ENCODE measurements at regions not wholly inside any gene's neighbourhood (a gene's known extent, or its start where the extent isn't known, plus 50 kb on each side); places are given as distances from the start of the nearest gene placed in this dataset.

- Histone ChIP-seq H3K9me3 (ENCODE audit: low read length) (no peaks in the 10 kb centered on the region), H3K79me2 (ENCODE audit: low read length) (no peaks in the 10 kb centered on the region), H2AFZ (ENCODE audit: low read length) (no peak overlapping the region), H3K9ac (ENCODE audit: low read length) (no peak overlapping the region), H3K4me1 (ENCODE audit: low read length) (no peaks in the 10 kb centered on the region), H3K27ac (ENCODE audit: low read length) (no peak overlapping the region), H3K4me3 (ENCODE audit: low read length) (no peak overlapping the region), H4K20me1 (ENCODE audit: insufficient read depth, low read depth, low read length) (no peaks in the 10 kb centered on the region), H3K9me2 (replicated peaks; ENCODE audit: insufficient read depth, low read length) (no peaks in the 10 kb centered on the region), H3K4me2 (ENCODE audit: low read depth, low read length, poor library complexity, severe bottlenecking) (no peak overlapping the region), H3K27me3 (ENCODE audit: low read length) (no peaks in the 10 kb centered on the region), H3K36me3 (ENCODE audit: insufficient read depth, low read length) (no peaks in the 10 kb centered on the region)
- no peak for DNase-seq
Observed at GRCh38 chr22:48682504-48682903, 1145.2 kb downstream of the BRD1 start.

- H3K4me2 ChIP-seq (ENCODE audit: low read depth, low read length, poor library complexity, severe bottlenecking) = no peak overlapping the region
- no peaks in the 10 kb centered on the region for H3K36me3 ChIP-seq (ENCODE audit: insufficient read depth, low read length)
- H3K4me3 ChIP-seq (ENCODE audit: low read length) = no peak overlapping the region
- no peaks in the 10 kb centered on the region for H3K27me3 ChIP-seq (ENCODE audit: low read length)
- no peaks in the 10 kb centered on the region for H4K20me1 ChIP-seq (ENCODE audit: insufficient read depth, low read depth, low read length)
- no peak overlapping the region for H3K9ac ChIP-seq (ENCODE audit: low read length)
- DNase-seq = no peak
- no peaks in the 10 kb centered on the region for H3K9me2 ChIP-seq (replicated peaks; ENCODE audit: insufficient read depth, low read length)
- no peaks in the 10 kb centered on the region for H3K79me2 ChIP-seq (ENCODE audit: low read length)
- no peak overlapping the region for H3K27ac ChIP-seq (ENCODE audit: low read length)
- no peaks in the 10 kb centered on the region for H3K4me1 ChIP-seq (ENCODE audit: low read length)
- H3K9me3 ChIP-seq (ENCODE audit: low read length) = no peaks in the 10 kb centered on the region
- no peak overlapping the region for H2AFZ ChIP-seq (ENCODE audit: low read length)
Observed at GRCh38 chr22:48680601-48681000, 1147.1 kb downstream of the BRD1 start.

- no peaks in the 10 kb centered on the region for H4K20me1 ChIP-seq (ENCODE audit: insufficient read depth, low read depth, low read length)
- no peak overlapping the region for H3K27ac ChIP-seq (ENCODE audit: low read length)
- H3K4me1 ChIP-seq (ENCODE audit: low read length) = no peaks in the 10 kb centered on the region
- no peak overlapping the region for H2AFZ ChIP-seq (ENCODE audit: low read length)
- H3K4me3 ChIP-seq (ENCODE audit: low read length) = no peak overlapping the region
- no peak overlapping the region for H3K9ac ChIP-seq (ENCODE audit: low read length)
- no peaks in the 10 kb centered on the region for H3K79me2 ChIP-seq (ENCODE audit: low read length)
- H3K36me3 ChIP-seq (ENCODE audit: insufficient read depth, low read length) = no peaks in the 10 kb centered on the region
- no peak for DNase-seq
- no peaks in the 10 kb centered on the region for H3K27me3 ChIP-seq (ENCODE audit: low read length)
- H3K9me2 ChIP-seq (replicated peaks; ENCODE audit: insufficient read depth, low read length) = no peaks in the 10 kb centered on the region
- H3K4me2 ChIP-seq (ENCODE audit: low read depth, low read length, poor library complexity, severe bottlenecking) = no peak overlapping the region
- no peaks in the 10 kb centered on the region for H3K9me3 ChIP-seq (ENCODE audit: low read length)
Observed at GRCh38 chr22:48679656-48680555, 1147.8 kb downstream of the BRD1 start.

- H3K9me3 ChIP-seq (ENCODE audit: low read length) = no peaks in the 10 kb centered on the region
- H3K36me3 ChIP-seq (ENCODE audit: insufficient read depth, low read length) = no peaks in the 10 kb centered on the region
- no peak overlapping the region for H3K27ac ChIP-seq (ENCODE audit: low read length)
- no peaks in the 10 kb centered on the region for H3K27me3 ChIP-seq (ENCODE audit: low read length)
- H4K20me1 ChIP-seq (ENCODE audit: insufficient read depth, low read depth, low read length) = no peaks in the 10 kb centered on the region
- no peak overlapping the region for H3K4me3 ChIP-seq (ENCODE audit: low read length)
- H3K9ac ChIP-seq (ENCODE audit: low read length) = no peak overlapping the region
- no peaks in the 10 kb centered on the region for H3K4me1 ChIP-seq (ENCODE audit: low read length)
- H3K9me2 ChIP-seq (replicated peaks; ENCODE audit: insufficient read depth, low read length) = no peaks in the 10 kb centered on the region
- DNase-seq = no peak
- H3K4me2 ChIP-seq (ENCODE audit: low read depth, low read length, poor library complexity, severe bottlenecking) = no peak overlapping the region
- H2AFZ ChIP-seq (ENCODE audit: low read length) = no peak overlapping the region
- H3K79me2 ChIP-seq (ENCODE audit: low read length) = no peaks in the 10 kb centered on the region
Observed at GRCh38 chr22:48678171-48679135, 1149.2 kb downstream of the BRD1 start.

GRCh38 chr22:48677621-48678020 is 1150.1 kb downstream of the BRD1 start:
- no peaks in the 10 kb centered on the region for H3K79me2 ChIP-seq (ENCODE audit: low read length)
- no peaks in the 10 kb centered on the region for H3K4me1 ChIP-seq (ENCODE audit: low read length)
- no peak overlapping the region for H2AFZ ChIP-seq (ENCODE audit: low read length)
- H3K9me2 ChIP-seq (replicated peaks; ENCODE audit: insufficient read depth, low read length) = no peaks in the 10 kb centered on the region
- no peak overlapping the region for H3K27ac ChIP-seq (ENCODE audit: low read length)
- no peaks in the 10 kb centered on the region for H3K27me3 ChIP-seq (ENCODE audit: low read length)
- H4K20me1 ChIP-seq (ENCODE audit: insufficient read depth, low read depth, low read length) = no peaks in the 10 kb centered on the region
- H3K9me3 ChIP-seq (ENCODE audit: low read length) = no peaks in the 10 kb centered on the region
- no peak for DNase-seq
- H3K4me3 ChIP-seq (ENCODE audit: low read length) = no peak overlapping the region
- no peaks in the 10 kb centered on the region for H3K36me3 ChIP-seq (ENCODE audit: insufficient read depth, low read length)
- H3K4me2 ChIP-seq (ENCODE audit: low read depth, low read length, poor library complexity, severe bottlenecking) = no peak overlapping the region
- H3K9ac ChIP-seq (ENCODE audit: low read length) = no peak overlapping the region

GRCh38 chr22:48677168-48677520 is 1150.5 kb downstream of the BRD1 start:
- Histone ChIP-seq H3K79me2 (ENCODE audit: low read length) (no peaks in the 10 kb centered on the region), H3K4me2 (ENCODE audit: low read depth, low read length, poor library complexity, severe bottlenecking) (no peak overlapping the region), H2AFZ (ENCODE audit: low read length) (no peak overlapping the region), H3K9ac (ENCODE audit: low read length) (no peak overlapping the region), H3K4me3 (ENCODE audit: low read length) (no peak overlapping the region), H3K9me3 (ENCODE audit: low read length) (no peaks in the 10 kb centered on the region), H3K36me3 (ENCODE audit: insufficient read depth, low read length) (no peaks in the 10 kb centered on the region), H3K27me3 (ENCODE audit: low read length) (no peaks in the 10 kb centered on the region), H3K4me1 (ENCODE audit: low read length) (no peaks in the 10 kb centered on the region), H3K9me2 (replicated peaks; ENCODE audit: insufficient read depth, low read length) (no peaks in the 10 kb centered on the region), H4K20me1 (ENCODE audit: insufficient read depth, low read depth, low read length) (no peaks in the 10 kb centered on the region), H3K27ac (ENCODE audit: low read length) (no peak overlapping the region)
- DNase-seq = no peak

- Histone ChIP-seq H3K4me3 (ENCODE audit: low read length) (no peak overlapping the region), H3K4me2 (ENCODE audit: low read depth, low read length, poor library complexity, severe bottlenecking) (no peak overlapping the region), H3K36me3 (ENCODE audit: insufficient read depth, low read length) (no peaks in the 10 kb centered on the region), H3K27me3 (ENCODE audit: low read length) (no peaks in the 10 kb centered on the region), H3K79me2 (ENCODE audit: low read length) (no peaks in the 10 kb centered on the region), H3K9ac (ENCODE audit: low read length) (no peak overlapping the region), H3K27ac (ENCODE audit: low read length) (no peak overlapping the region), H3K9me2 (replicated peaks; ENCODE audit: insufficient read depth, low read length) (no peaks in the 10 kb centered on the region), H3K9me3 (ENCODE audit: low read length) (no peaks in the 10 kb centered on the region), H3K4me1 (ENCODE audit: low read length) (no peaks in the 10 kb centered on the region), H2AFZ (ENCODE audit: low read length) (no peak overlapping the region), H4K20me1 (ENCODE audit: insufficient read depth, low read depth, low read length) (no peaks in the 10 kb centered on the region)
- DNase-seq = no peak
Observed at GRCh38 chr22:48676266-48677167, 1151.2 kb downstream of the BRD1 start.

Measured in Karpas-422 (cell line).